ENCODE measurements at regions not wholly inside any gene's neighbourhood (a gene's known extent, or its start where the extent isn't known, plus 50 kb on each side); places are given as distances from the start of the nearest gene placed in this dataset.

DNA sequence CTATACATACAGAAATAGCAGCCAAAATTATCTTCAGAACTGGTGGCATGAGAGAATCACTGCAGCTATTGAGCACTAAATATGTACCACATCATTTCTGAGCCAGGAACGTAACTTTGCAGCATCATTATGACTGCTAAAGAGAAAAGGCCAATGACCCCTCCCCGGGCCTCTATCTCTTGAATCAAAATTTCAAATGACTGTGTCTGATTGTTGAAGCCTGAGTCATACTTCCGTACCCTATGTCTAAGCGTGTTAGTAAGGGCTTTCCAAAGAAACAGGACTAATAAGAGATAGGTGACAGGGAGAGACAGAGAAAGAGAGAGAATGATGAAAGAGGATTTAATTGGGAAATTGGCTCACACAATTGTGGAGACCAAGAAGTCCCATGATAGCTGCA, 445.5 kb upstream of the SPANXN1 start:
- Histone ChIP-seq H3K36me3 (ENCODE audit: insufficient read depth, low read length) (no peaks in the 10 kb centered on the region), H4K20me1 (ENCODE audit: insufficient read depth, low read depth, low read length) (no peaks in the 10 kb centered on the region), H3K9ac (ENCODE audit: low read length) (no peak overlapping the region), H3K4me1 (ENCODE audit: low read length) (peaks cover 11% of the 10 kb centered on the region), H3K4me2 (ENCODE audit: low read depth, low read length, poor library complexity, severe bottlenecking) (no peak overlapping the region), H3K4me3 (ENCODE audit: low read length) (no peak overlapping the region), H3K9me3 (ENCODE audit: low read length) (peaks cover 19% of the 10 kb centered on the region), H3K9me2 (replicated peaks; ENCODE audit: insufficient read depth, low read length) (no peaks in the 10 kb centered on the region), H3K79me2 (ENCODE audit: low read length) (no peaks in the 10 kb centered on the region), H2AFZ (ENCODE audit: low read length) (no peak overlapping the region), H3K27ac (ENCODE audit: low read length) (no peak overlapping the region), H3K27me3 (ENCODE audit: low read length) (no peaks in the 10 kb centered on the region)
- DNase-seq: no peak

DNA sequence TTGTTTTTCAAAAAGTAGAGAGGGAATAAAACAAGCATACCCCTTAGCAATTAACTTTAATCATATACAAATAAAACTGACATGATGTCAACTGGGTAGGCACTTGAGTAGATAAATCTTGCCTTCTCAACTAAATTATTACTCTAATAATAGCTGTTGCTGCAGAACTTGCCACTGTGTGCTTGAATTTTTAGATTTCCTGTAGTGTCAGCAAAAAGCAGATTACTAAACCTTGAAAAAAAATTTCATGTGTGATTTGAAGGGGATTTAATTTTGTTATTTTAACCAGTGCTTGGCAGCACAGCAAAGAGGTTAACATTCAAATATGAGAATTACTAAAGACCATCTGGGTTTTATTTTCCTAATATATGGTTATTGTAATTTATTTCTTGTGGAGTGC, 438.3 kb upstream of the SPANXN1 start:
- Histone ChIP-seq H3K9me2 (replicated peaks; ENCODE audit: insufficient read depth, low read length) (no peaks in the 10 kb centered on the region), H3K9ac (ENCODE audit: low read length) (no peak overlapping the region), H3K79me2 (ENCODE audit: low read length) (no peaks in the 10 kb centered on the region), H3K4me3 (ENCODE audit: low read length) (no peak overlapping the region), H3K27me3 (ENCODE audit: low read length) (no peaks in the 10 kb centered on the region), H3K9me3 (ENCODE audit: low read length) (peaks cover 29% of the 10 kb centered on the region), H3K4me1 (ENCODE audit: low read length) (no peaks in the 10 kb centered on the region), H3K36me3 (ENCODE audit: insufficient read depth, low read length) (no peaks in the 10 kb centered on the region), H2AFZ (ENCODE audit: low read length) (no peak overlapping the region), H3K4me2 (ENCODE audit: low read depth, low read length, poor library complexity, severe bottlenecking) (no peak overlapping the region), H4K20me1 (ENCODE audit: insufficient read depth, low read depth, low read length) (no peaks in the 10 kb centered on the region), H3K27ac (ENCODE audit: low read length) (no peak overlapping the region)
- no peak for DNase-seq

DNA sequence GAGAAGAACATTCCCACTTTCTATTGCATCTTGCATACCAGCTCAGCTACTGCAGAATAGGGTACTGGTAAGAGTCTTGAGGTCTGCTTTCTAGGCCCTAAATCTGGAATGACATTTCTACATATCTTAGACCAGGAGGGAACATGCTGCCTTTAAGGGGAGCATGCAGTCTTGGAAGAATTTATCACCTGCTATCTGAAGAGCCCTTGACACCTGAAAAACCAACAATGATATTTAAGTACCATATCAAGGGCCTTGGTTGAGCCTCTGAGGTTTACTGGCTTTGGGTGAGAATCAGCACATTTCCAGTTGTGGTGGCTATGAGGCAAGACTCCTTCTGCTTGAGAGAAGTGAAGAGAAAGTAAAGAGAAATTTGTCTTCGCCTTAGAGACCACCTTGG, 436.8 kb upstream of the SPANXN1 start:
- no peaks in the 10 kb centered on the region for H3K79me2 ChIP-seq (ENCODE audit: low read length)
- H3K36me3 ChIP-seq (ENCODE audit: insufficient read depth, low read length): no peaks in the 10 kb centered on the region
- H2AFZ ChIP-seq (ENCODE audit: low read length): no peak overlapping the region
- H3K27ac ChIP-seq (ENCODE audit: low read length): no peak overlapping the region
- H3K9me3 ChIP-seq (ENCODE audit: low read length): peaks cover 27% of the 10 kb centered on the region
- DNase-seq: no peak
- H4K20me1 ChIP-seq (ENCODE audit: insufficient read depth, low read depth, low read length): no peaks in the 10 kb centered on the region
- no peaks in the 10 kb centered on the region for H3K4me1 ChIP-seq (ENCODE audit: low read length)
- no peaks in the 10 kb centered on the region for H3K27me3 ChIP-seq (ENCODE audit: low read length)
- no peak overlapping the region for H3K4me2 ChIP-seq (ENCODE audit: low read depth, low read length, poor library complexity, severe bottlenecking)
- no peak overlapping the region for H3K9ac ChIP-seq (ENCODE audit: low read length)
- H3K9me2 ChIP-seq (replicated peaks; ENCODE audit: insufficient read depth, low read length): no peaks in the 10 kb centered on the region
- no peak overlapping the region for H3K4me3 ChIP-seq (ENCODE audit: low read length)

DNA sequence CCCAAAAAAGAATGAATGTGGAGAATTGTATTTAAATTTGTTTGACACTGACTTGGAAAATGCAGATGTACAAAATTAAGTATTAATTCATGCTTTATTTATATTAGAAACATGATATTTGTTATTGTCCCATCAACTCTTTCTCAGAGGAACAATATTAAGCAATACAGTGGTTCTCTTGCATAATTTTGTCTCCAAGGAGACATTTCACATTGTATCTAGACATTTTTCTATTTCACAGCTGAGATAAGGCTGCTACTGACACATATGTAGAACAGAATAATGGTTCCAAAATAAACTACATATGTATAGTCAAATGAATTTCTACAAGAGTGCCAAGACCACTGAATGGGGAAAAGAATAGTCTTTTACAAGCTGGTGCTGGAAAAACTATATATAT, 427.9 kb upstream of the SPANXN1 start:
- H3K4me2 ChIP-seq (ENCODE audit: low read depth, low read length, poor library complexity, severe bottlenecking): no peak overlapping the region
- H3K9me3 ChIP-seq (ENCODE audit: low read length): peaks cover 27% of the 10 kb centered on the region
- H3K9ac ChIP-seq (ENCODE audit: low read length): no peak overlapping the region
- H3K9me2 ChIP-seq (replicated peaks; ENCODE audit: insufficient read depth, low read length): no peaks in the 10 kb centered on the region
- H3K4me3 ChIP-seq (ENCODE audit: low read length): no peak overlapping the region
- DNase-seq: no peak
- no peaks in the 10 kb centered on the region for H3K27me3 ChIP-seq (ENCODE audit: low read length)
- no peaks in the 10 kb centered on the region for H3K79me2 ChIP-seq (ENCODE audit: low read length)
- H3K27ac ChIP-seq (ENCODE audit: low read length): no peak overlapping the region
- no peaks in the 10 kb centered on the region for H4K20me1 ChIP-seq (ENCODE audit: insufficient read depth, low read depth, low read length)
- no peak overlapping the region for H2AFZ ChIP-seq (ENCODE audit: low read length)
- no peaks in the 10 kb centered on the region for H3K4me1 ChIP-seq (ENCODE audit: low read length)
- no peaks in the 10 kb centered on the region for H3K36me3 ChIP-seq (ENCODE audit: insufficient read depth, low read length)

DNA sequence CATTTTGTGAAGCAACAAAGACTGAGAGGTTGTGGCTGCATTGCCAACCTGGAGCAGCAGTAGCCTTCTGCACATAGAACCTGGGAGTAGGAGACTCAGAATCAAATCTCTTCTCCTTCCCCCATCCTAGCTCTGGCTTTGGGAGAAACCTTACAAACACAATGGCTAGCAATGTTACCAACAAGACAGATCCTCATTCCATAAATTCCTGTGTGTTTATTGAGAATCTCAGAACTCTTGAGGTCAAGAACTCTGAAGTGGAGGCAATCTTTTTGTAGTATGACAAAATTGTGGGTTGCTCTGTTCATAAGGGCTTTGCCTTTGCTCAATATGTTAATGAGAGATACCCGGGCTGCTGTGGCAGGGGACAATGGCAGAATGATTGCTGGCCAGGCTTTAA, 406.7 kb upstream of the SPANXN1 start:
- H3K4me1 ChIP-seq (ENCODE audit: low read length): no peaks in the 10 kb centered on the region
- H4K20me1 ChIP-seq (ENCODE audit: insufficient read depth, low read depth, low read length): no peaks in the 10 kb centered on the region
- H3K79me2 ChIP-seq (ENCODE audit: low read length): no peaks in the 10 kb centered on the region
- H3K36me3 ChIP-seq (ENCODE audit: insufficient read depth, low read length): no peaks in the 10 kb centered on the region
- no peak overlapping the region for H3K27ac ChIP-seq (ENCODE audit: low read length)
- H3K4me3 ChIP-seq (ENCODE audit: low read length): no peak overlapping the region
- no peak overlapping the region for H3K4me2 ChIP-seq (ENCODE audit: low read depth, low read length, poor library complexity, severe bottlenecking)
- H3K9me3 ChIP-seq (ENCODE audit: low read length): peaks cover 13% of the 10 kb centered on the region
- H3K9ac ChIP-seq (ENCODE audit: low read length): no peak overlapping the region
- no peak overlapping the region for H2AFZ ChIP-seq (ENCODE audit: low read length)
- no peaks in the 10 kb centered on the region; the same call in 1 of the 2 replicates for H3K9me2 ChIP-seq (replicated peaks; ENCODE audit: insufficient read depth, low read length)
- no peaks in the 10 kb centered on the region for H3K27me3 ChIP-seq (ENCODE audit: low read length)
- no peak for DNase-seq

DNA sequence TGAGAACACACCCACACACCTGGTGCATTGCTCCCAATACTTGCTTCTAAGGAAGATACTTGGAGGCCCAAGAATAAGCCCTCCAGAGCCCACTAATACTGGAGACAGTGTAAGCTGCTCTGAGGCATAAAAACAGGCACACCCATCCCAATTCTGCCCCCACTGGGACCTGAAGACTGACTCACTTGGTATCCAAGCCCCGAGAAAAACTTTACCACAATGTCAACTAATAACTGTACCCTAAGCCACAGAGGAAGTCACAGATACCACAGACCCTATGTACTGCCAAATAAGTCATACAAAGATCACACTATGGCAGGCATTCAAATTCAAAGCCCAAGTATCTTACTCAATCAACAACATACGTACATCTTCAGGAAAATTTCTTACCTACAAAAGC, 398.2 kb upstream of the SPANXN1 start:
- no peaks in the 10 kb centered on the region for H3K36me3 ChIP-seq (ENCODE audit: insufficient read depth, low read length)
- no peak overlapping the region for H3K4me2 ChIP-seq (ENCODE audit: low read depth, low read length, poor library complexity, severe bottlenecking)
- H3K27ac ChIP-seq (ENCODE audit: low read length): no peak overlapping the region
- H3K4me1 ChIP-seq (ENCODE audit: low read length): no peaks in the 10 kb centered on the region
- H3K79me2 ChIP-seq (ENCODE audit: low read length): no peaks in the 10 kb centered on the region
- no peaks in the 10 kb centered on the region for H3K27me3 ChIP-seq (ENCODE audit: low read length)
- H4K20me1 ChIP-seq (ENCODE audit: insufficient read depth, low read depth, low read length): no peaks in the 10 kb centered on the region
- H3K9ac ChIP-seq (ENCODE audit: low read length): no peak overlapping the region
- DNase-seq: no peak
- H2AFZ ChIP-seq (ENCODE audit: low read length): no peak overlapping the region
- H3K9me3 ChIP-seq (ENCODE audit: low read length): peaks cover 20% of the 10 kb centered on the region; the same call in 1 of the 2 replicates
- no peak overlapping the region for H3K4me3 ChIP-seq (ENCODE audit: low read length)
- H3K9me2 ChIP-seq (replicated peaks; ENCODE audit: insufficient read depth, low read length): no peaks in the 10 kb centered on the region

DNA sequence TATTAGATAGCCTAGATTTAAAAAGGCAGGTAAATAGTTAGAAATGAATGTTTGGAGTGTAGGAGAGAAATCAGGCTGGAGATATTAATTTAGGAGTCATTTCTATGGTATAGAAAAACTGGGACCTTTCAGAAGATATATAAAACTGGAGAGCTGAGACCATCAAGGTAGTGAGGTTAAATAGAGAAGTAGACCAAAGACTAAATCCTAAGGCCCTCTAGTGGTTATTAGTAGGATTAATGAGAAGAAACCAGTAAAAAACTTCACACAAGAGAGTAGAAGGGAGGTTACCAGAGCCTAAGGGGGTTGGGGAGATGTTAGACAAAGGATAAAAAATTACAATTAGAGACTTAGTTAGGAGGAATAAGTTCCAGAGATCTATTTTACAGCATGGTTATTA, 351.0 kb upstream of the SPANXN1 start:
- no peaks in the 10 kb centered on the region; the same call in 1 of the 2 replicates for H3K9me3 ChIP-seq (ENCODE audit: low read length)
- no peak overlapping the region for H2AFZ ChIP-seq (ENCODE audit: low read length)
- H3K9me2 ChIP-seq (replicated peaks; ENCODE audit: insufficient read depth, low read length): no peaks in the 10 kb centered on the region
- no peak overlapping the region for H3K4me2 ChIP-seq (ENCODE audit: low read depth, low read length, poor library complexity, severe bottlenecking)
- H3K4me3 ChIP-seq (ENCODE audit: low read length): no peak overlapping the region
- H3K36me3 ChIP-seq (ENCODE audit: insufficient read depth, low read length): no peaks in the 10 kb centered on the region
- no peaks in the 10 kb centered on the region for H4K20me1 ChIP-seq (ENCODE audit: insufficient read depth, low read depth, low read length)
- DNase-seq: peak; percentile 58
- H3K4me1 ChIP-seq (ENCODE audit: low read length): no peaks in the 10 kb centered on the region
- H3K9ac ChIP-seq (ENCODE audit: low read length): no peak overlapping the region
- no peaks in the 10 kb centered on the region for H3K27me3 ChIP-seq (ENCODE audit: low read length)
- no peak overlapping the region for H3K27ac ChIP-seq (ENCODE audit: low read length)
- H3K79me2 ChIP-seq (ENCODE audit: low read length): no peaks in the 10 kb centered on the region

DNA sequence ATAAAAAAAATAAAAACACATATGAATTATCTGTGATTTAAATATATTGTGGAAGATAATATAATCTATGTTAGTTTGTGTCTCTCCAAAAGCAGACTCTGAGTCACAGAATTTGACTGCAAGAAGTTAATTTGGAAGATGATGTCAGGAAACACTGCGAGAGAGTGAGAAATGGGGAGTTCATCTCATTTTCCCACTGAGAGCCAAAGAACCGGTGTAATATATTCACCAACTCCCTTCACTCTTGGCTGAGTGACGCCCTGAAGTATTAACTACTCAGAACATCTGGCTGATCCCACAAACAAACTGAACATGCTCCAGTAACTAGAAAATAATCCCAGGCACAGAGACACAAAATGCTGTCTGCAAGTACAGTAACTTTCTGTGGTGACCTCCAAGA, 345.8 kb upstream of the SPANXN1 start:
- H3K4me1 ChIP-seq (ENCODE audit: low read length): no peaks in the 10 kb centered on the region
- peaks cover 6% of the 10 kb centered on the region for H3K9me3 ChIP-seq (ENCODE audit: low read length)
- no peaks in the 10 kb centered on the region for H3K79me2 ChIP-seq (ENCODE audit: low read length)
- H3K9ac ChIP-seq (ENCODE audit: low read length): no peak overlapping the region
- H3K36me3 ChIP-seq (ENCODE audit: insufficient read depth, low read length): no peaks in the 10 kb centered on the region
- DNase-seq: no peak
- no peak overlapping the region for H2AFZ ChIP-seq (ENCODE audit: low read length)
- no peak overlapping the region for H3K4me2 ChIP-seq (ENCODE audit: low read depth, low read length, poor library complexity, severe bottlenecking)
- no peaks in the 10 kb centered on the region for H4K20me1 ChIP-seq (ENCODE audit: insufficient read depth, low read depth, low read length)
- H3K27ac ChIP-seq (ENCODE audit: low read length): no peak overlapping the region
- no peak overlapping the region for H3K4me3 ChIP-seq (ENCODE audit: low read length)
- no peaks in the 10 kb centered on the region for H3K9me2 ChIP-seq (replicated peaks; ENCODE audit: insufficient read depth, low read length)
- H3K27me3 ChIP-seq (ENCODE audit: low read length): no peaks in the 10 kb centered on the region

DNA sequence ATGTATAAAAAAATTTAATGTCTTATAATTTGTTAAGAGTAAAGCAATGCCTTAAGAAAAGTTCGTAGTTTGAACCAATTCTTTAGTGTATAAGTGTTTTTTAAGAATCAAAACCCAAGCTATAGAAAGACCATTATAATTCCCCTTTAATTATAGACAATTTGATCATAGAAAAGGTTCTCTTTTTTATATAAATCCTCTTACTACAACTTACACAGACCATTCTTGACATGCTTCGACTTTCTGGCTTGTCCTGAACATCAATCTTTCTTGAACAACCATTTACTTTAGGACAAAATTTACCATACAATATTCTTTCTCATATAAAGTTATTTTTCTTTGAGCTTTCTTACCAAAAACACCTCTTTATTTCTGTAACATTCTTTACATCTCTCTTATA, 330.5 kb upstream of the SPANXN1 start:
- Histone ChIP-seq H3K9ac (ENCODE audit: low read length) (no peak overlapping the region), H3K4me1 (ENCODE audit: low read length) (no peaks in the 10 kb centered on the region), H3K4me3 (ENCODE audit: low read length) (no peak overlapping the region), H3K27ac (ENCODE audit: low read length) (no peak overlapping the region), H3K36me3 (ENCODE audit: insufficient read depth, low read length) (no peaks in the 10 kb centered on the region), H4K20me1 (ENCODE audit: insufficient read depth, low read depth, low read length) (no peaks in the 10 kb centered on the region), H3K9me3 (ENCODE audit: low read length) (peaks cover 30% of the 10 kb centered on the region), H3K9me2 (replicated peaks; ENCODE audit: insufficient read depth, low read length) (no peaks in the 10 kb centered on the region), H3K27me3 (ENCODE audit: low read length) (no peaks in the 10 kb centered on the region), H2AFZ (ENCODE audit: low read length) (no peak overlapping the region), H3K79me2 (ENCODE audit: low read length) (no peaks in the 10 kb centered on the region), H3K4me2 (ENCODE audit: low read depth, low read length, poor library complexity, severe bottlenecking) (no peak overlapping the region)
- no peak for DNase-seq
